Left lung (tissue), 4 donors: ENCODE measurements at regions not wholly inside any gene's neighbourhood (a gene's known extent, or its start where the extent isn't known, plus 50 kb on each side); places are given as distances from the start of the nearest gene placed in this dataset.

ENCODE experiments used
- ATAC-seq: fragments of 200-7000 bp; cut with Tn5 transposase; one replicate; pipeline ENCODE4 v1.9.1; 2020; ENCODE audit warnings: moderate library complexity
- DNase-seq, 4 donors: peaks; one replicate each; pipeline ENCODE4 v3.0.0-alpha.2; 2013 to 2020
- H3K27ac ChIP-seq, 2 donors: fragments of 200-600 bp; sonication (generic) in 1 of 2; one replicate each; pipeline versions ENCODE4 v1.5.0 to v1.8.0; 2020 to 2021
- H3K27me3 ChIP-seq, 2 donors: fragments of 200-600 bp; sonication (generic) in 1 of 2; one replicate each; pipeline versions ENCODE4 v1.5.0 to v1.8.0; 2020 to 2021
- H3K36me3 ChIP-seq, 2 donors: fragments of 200-600 bp; sonication (generic) in 1 of 2; one replicate each; pipeline versions ENCODE4 v1.5.0 to v1.8.0; 2020 to 2021
- H3K4me1 ChIP-seq, 2 donors: fragments of 200-600 bp; one replicate each; pipeline ENCODE4 v1.8.0; 2021
- H3K4me3 ChIP-seq, 2 donors: fragments of 200-600 bp; sonication (generic) in 1 of 2; one replicate each; pipeline versions ENCODE4 v1.5.0 to v1.8.0; 2020 to 2021; ENCODE audit warnings: mild to moderate bottlenecking in 1 of 2
- H3K9me3 ChIP-seq, 2 donors: fragments of 200-600 bp; sonication (generic) in 1 of 2; one replicate each; pipeline versions ENCODE4 v1.5.0 to v1.8.0; 2020 to 2021
- intact Hi-C, 2 donors: fragments of 100-400 bp; cut with DNase I; formaldehyde crosslinking; loops; one replicate each; pipeline versions ENCODE4 v1.11.2 to v1.14.2; 2022
- TF ChIP-seq, protein P1 (sequence below), 2 donors: fragments of 200-600 bp; sonication (generic) in 1 of 2; IDR thresholded peaks; one replicate each; pipeline versions ENCODE4 v1.5.0 to v1.8.0; 2021; ENCODE audit warnings: antibody characterized with exemption in 2 of 2
- donor health status: DM: no; HTN: yes; CAD: no.
- donor health status: DM: no; HTN: no; CAD: no.

DNA sequence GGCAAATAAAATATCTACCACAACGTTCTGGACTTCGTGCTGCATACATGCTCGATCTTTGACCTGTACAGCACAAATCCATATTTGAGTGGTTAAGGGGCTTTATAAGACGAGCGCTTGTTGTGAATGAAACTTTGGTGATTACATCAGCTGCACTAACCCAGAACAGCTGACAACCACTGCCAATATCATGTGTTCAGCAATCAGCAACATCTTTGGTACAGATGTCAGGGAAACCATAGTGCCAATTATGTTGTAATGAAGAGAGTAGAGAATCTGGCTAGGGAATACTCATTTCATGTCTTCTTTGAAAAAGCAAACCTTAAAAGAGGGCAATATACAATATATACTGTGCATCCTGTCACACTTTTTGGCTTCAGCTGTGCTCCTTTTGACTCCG, 188.6 kb upstream of the NT5E start:
- DNase-seq, result no peak
- intact Hi-C loops, result no loop called here
- no peaks in the 10 kb centered on the region for H3K36me3 ChIP-seq
- no peak overlapping the region for H3K4me3 ChIP-seq
- H3K27me3 ChIP-seq, result no peaks in the 10 kb centered on the region
- no peaks in the 10 kb centered on the region for H3K9me3 ChIP-seq
- ATAC-seq, result no peak
- TF ChIP-seq, protein P1, sequence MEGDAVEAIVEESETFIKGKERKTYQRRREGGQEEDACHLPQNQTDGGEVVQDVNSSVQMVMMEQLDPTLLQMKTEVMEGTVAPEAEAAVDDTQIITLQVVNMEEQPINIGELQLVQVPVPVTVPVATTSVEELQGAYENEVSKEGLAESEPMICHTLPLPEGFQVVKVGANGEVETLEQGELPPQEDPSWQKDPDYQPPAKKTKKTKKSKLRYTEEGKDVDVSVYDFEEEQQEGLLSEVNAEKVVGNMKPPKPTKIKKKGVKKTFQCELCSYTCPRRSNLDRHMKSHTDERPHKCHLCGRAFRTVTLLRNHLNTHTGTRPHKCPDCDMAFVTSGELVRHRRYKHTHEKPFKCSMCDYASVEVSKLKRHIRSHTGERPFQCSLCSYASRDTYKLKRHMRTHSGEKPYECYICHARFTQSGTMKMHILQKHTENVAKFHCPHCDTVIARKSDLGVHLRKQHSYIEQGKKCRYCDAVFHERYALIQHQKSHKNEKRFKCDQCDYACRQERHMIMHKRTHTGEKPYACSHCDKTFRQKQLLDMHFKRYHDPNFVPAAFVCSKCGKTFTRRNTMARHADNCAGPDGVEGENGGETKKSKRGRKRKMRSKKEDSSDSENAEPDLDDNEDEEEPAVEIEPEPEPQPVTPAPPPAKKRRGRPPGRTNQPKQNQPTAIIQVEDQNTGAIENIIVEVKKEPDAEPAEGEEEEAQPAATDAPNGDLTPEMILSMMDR (IDR thresholded peaks at IDR 0.05), result no peak
- no peaks in the 10 kb centered on the region for H3K4me1 ChIP-seq
- H3K27ac ChIP-seq, result no peak overlapping the region

DNA sequence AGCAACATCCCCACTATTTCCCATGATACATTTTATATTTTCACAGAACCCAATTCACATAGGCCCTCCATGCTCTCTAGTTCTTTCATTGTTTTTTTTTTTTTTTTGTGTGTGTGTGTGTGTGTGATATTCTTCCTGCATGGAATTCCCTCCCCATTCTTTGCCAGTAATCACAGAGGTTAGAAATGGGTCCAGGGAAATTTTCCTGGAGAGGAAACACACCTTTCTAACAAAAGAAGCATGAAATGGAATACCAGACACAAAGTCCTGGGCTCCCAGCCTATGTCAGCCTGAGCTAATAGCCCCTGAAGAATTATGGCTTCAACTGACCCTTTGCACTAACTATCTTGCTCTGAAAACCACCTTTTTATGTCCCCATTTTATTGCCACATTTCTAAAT, 194.2 kb upstream of the NT5E start:
- Histone ChIP-seq H3K27me3 (no peaks in the 10 kb centered on the region), H3K4me1 (no peaks in the 10 kb centered on the region), H3K9me3 (peaks cover 0 to 12% of the 10 kb centered on the region in 2 donors), H3K36me3 (no peaks in the 10 kb centered on the region), H3K4me3 (no peak overlapping the region), H3K27ac (no peak overlapping the region)
- TF ChIP-seq, protein P1 (IDR thresholded peaks at IDR 0.05), result no peak
- DNase-seq (no peak), ATAC-seq (no peak)
- intact Hi-C loops, result no loop called here

DNA sequence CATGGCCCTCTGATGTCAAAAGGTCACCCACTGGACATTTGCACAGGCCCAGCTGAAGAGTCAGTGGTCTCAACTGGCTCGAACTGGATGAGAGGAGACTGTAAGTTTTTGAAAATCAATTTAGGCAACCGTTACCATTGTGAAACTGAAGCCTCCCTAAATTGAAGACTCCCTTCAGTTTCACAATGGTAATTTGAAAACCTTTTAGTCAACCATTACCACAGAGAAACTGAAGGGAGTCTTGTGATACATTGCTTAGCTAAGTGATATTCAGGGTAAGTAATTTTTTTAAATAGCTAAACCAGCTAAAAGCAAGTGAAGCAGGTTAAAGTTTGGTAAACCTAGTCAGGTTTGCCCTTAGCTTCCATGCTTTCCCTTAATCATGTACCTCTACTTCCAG, 197.3 kb upstream of the NT5E start:
- no peak overlapping the region for H3K4me3 ChIP-seq
- H3K36me3 ChIP-seq, result no peaks in the 10 kb centered on the region
- intact Hi-C loops, result no loop called here
- no peaks in the 10 kb centered on the region for H3K4me1 ChIP-seq
- no peaks in the 10 kb centered on the region for H3K27me3 ChIP-seq
- H3K9me3 ChIP-seq, result peaks cover 0 to 21% of the 10 kb centered on the region in 2 donors
- ATAC-seq (no peak), DNase-seq (no peak)
- no peak overlapping the region for H3K27ac ChIP-seq
- TF ChIP-seq, protein P1 (IDR thresholded peaks at IDR 0.05), result no peak

DNA sequence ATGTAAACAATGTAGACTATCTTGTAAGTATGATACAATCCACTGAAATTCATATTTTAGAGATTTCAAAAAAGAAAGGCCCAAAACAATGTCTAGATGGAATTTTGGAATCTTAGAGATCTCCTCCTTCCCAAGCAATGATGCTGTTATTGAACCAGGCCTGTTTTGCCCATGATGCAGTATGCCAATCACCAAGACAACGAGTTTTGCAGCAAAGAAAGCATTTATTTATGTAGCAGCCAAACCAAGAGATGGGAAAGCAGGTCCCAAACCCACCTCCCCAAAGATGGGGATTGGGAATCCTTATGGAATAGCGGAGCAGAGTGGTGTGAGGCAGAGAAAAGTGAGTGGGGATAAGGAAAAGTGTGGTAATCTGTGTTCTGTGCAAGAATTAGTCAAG, 197.8 kb upstream of the NT5E start:
- intact Hi-C loops, result no loop called here
- ATAC-seq, result no peak
- DNase-seq, result no peak

DNA sequence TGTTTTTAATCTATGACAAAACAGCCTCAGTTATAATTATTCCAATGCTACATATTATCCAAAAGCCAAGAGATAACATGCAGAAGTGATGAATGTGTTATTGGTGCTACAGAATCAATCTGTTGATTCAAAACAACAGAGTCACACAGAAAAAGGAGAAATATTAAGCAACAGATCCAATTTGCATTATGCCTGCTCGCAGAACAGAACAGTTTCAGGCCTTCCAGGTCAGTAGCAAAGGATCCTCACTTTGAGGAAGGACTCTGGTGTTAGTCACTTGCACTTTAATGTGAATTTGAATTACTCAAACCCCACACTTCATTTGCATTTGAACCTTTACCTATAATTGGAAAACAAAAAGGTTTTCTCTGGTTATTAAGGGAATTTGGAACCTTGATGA, 198.6 kb upstream of the NT5E start:
- ATAC-seq, result no peak

More for the DNA sequence above, 197.8 kb upstream of the NT5E start:
- TF ChIP-seq, protein P1 (IDR thresholded peaks at IDR 0.05), result no peak
- Histone ChIP-seq H3K4me1 (no peaks in the 10 kb centered on the region), H3K36me3 (no peaks in the 10 kb centered on the region), H3K27me3 (no peaks in the 10 kb centered on the region), H3K9me3 (peaks cover 0 to 21% of the 10 kb centered on the region in 2 donors), H3K4me3 (no peak overlapping the region), H3K27ac (no peak overlapping the region)

More for the DNA sequence above, 198.6 kb upstream of the NT5E start:
- intact Hi-C loops, result no loop called here
- TF ChIP-seq, protein P1 (IDR thresholded peaks at IDR 0.05), result no peak
- peaks cover 0 to 21% of the 10 kb centered on the region in 2 donors for H3K9me3 ChIP-seq
- no peak overlapping the region for H3K4me3 ChIP-seq
- DNase-seq, result no peak
- no peaks in the 10 kb centered on the region for H3K36me3 ChIP-seq
- no peak overlapping the region for H3K27ac ChIP-seq
- H3K4me1 ChIP-seq, result no peaks in the 10 kb centered on the region
- H3K27me3 ChIP-seq, result no peaks in the 10 kb centered on the region
